Transverse colon (tissue), 4 donors: ENCODE measurements at regions not wholly inside any gene's neighbourhood (a gene's known extent, or its start where the extent isn't known, plus 50 kb on each side); places are given as distances from the start of the nearest gene placed in this dataset.

Source experiments
- CTCF ChIP-seq, 5 experiments: fragments of 200-600 bp in 3 of 5; fragments of 450-650 bp in 2 of 5; sonication (generic) in 3 of 5; IDR thresholded peaks; 1 replicate in 2 of 5; 2 replicates in 3 of 5; pipeline ENCODE4 v1.5.1; 2016 to 2017; ENCODE audit warnings: antibody characterized with exemption in 5 of 5, inconsistent platforms in 3 of 5, mild to moderate bottlenecking in 2 of 5, moderate library complexity in 1 of 5
- EP300 ChIP-seq: sonication (generic); formaldehyde crosslinking; IDR thresholded peaks from one replicate; pipeline ENCODE4 v1.6.1; 2017; ENCODE audit warnings: antibody characterized with exemption, low read depth
- POLR2A ChIP-seq: fragments of 450-650 bp; IDR thresholded peaks from one replicate; pipeline ENCODE4 v1.6.1; 2016; ENCODE audit warnings: antibody characterized with exemption, mild to moderate bottlenecking, moderate library complexity
- POLR2AphosphoS5 ChIP-seq, 3 donors: sonication (generic); formaldehyde crosslinking; IDR thresholded peaks; one replicate each; pipeline ENCODE4 v1.6.1; 2016; ENCODE audit warnings: antibody characterized with exemption in 3 of 3

GRCh38 chr2:241945311-241945710 lies 75.8 kb downstream of the RTP5 start:
- TF ChIP-seq CTCF (IDR thresholded peaks at IDR 0.05) (no peak), EP300 (no peak), POLR2A (no peak), POLR2AphosphoS5 (IDR thresholded peaks at IDR 0.05) (no peak)
